Stimulated activated CD4-positive, alpha-beta T cell treated with anti-CD3 and anti-CD28 coated beads, TNF-alpha, amount 100 ng/mL, for 1 hour (primary cell): ENCODE measurements at regions not wholly inside any gene's neighbourhood (a gene's known extent, or its start where the extent isn't known, plus 50 kb on each side); places are given as distances from the start of the nearest gene placed in this dataset.
A peak's percentile ranks its signal among the peaks of the same experiment; 100 is the strongest.
"Not testable (repeated sequence)": the region's sequence is repeated elsewhere in the genome, so short reads cannot be mapped to it uniquely, and the experiment has no call there.

Experiments used
- DNase-seq, 3 donors: peaks; one replicate each; pipeline ENCODE4 v3.0.0-alpha.2; 2020; ENCODE audit warnings: low read depth in 3 of 3, low spot score in 1 of 3

- DNase-seq, result no peak
These were observed 52.2 kb upstream of the MKI67 start for GRCh38 chr10:128178302-128178958.

GRCh38 chr10:128180843-128181242 is 54.6 kb upstream of the MKI67 start:
- no peak for DNase-seq

GRCh38 chr10:128185627-128186026 is 59.4 kb upstream of the MKI67 start:
- DNase-seq, result no peak

GRCh38 chr10:128186959-128187787 is 61.0 kb upstream of the MKI67 start:
- DNase-seq, result no peak

GRCh38 chr10:128187788-128188185 is 61.6 kb upstream of the MKI67 start:
- DNase-seq, result no peak

- no peak for DNase-seq
These were observed 63.0 kb upstream of the MKI67 start for GRCh38 chr10:128189176-128189575.

GRCh38 chr10:128191847-128192246 is 65.6 kb upstream of the MKI67 start:
- no peak for DNase-seq

- not testable (repeated sequence) for DNase-seq
These were observed 75.6 kb upstream of the MKI67 start for GRCh38 chr10:128201826-128202225.

- DNase-seq, result no peak
These were observed 76.8 kb upstream of the MKI67 start for GRCh38 chr10:128203028-128203427.

- DNase-seq, result not testable (repeated sequence)
These were observed 79.4 kb upstream of the MKI67 start for GRCh38 chr10:128205591-128205990.

- DNase-seq, result no peak
These were observed 80.5 kb upstream of the MKI67 start for GRCh38 chr10:128206676-128207075.

GRCh38 chr10:128209862-128210214 is 83.6 kb upstream of the MKI67 start:
- DNase-seq, result no peak

- DNase-seq, result peak; percentile 29 to 73 (median 57)
These were observed 84.2 kb upstream of the MKI67 start for GRCh38 chr10:128210215-128211063.

- DNase-seq, result no peak
These were observed 84.9 kb upstream of the MKI67 start for GRCh38 chr10:128211064-128211504.

GRCh38 chr10:128211953-128212727 is 85.9 kb upstream of the MKI67 start:
- peak; percentile 54 to 71 (median 59) for DNase-seq

- no peak for DNase-seq
These were observed 86.9 kb upstream of the MKI67 start for GRCh38 chr10:128213156-128213555.

- DNase-seq, result no peak
These were observed 89.5 kb upstream of the MKI67 start for GRCh38 chr10:128215733-128216132.

GRCh38 chr10:128217136-128217535 is 90.9 kb upstream of the MKI67 start:
- DNase-seq, result no peak

- DNase-seq, result no peak
These were observed 91.9 kb upstream of the MKI67 start for GRCh38 chr10:128218161-128218560.

- no peak for DNase-seq
These were observed 93.1 kb upstream of the MKI67 start for GRCh38 chr10:128219295-128219694.

GRCh38 chr10:128220021-128220420 is 93.8 kb upstream of the MKI67 start:
- no peak for DNase-seq
